ENCODE measurements at regions not wholly inside any gene's neighbourhood (a gene's known extent, or its start where the extent isn't known, plus 50 kb on each side); places are given as distances from the start of the nearest gene placed in this dataset.

- Histone ChIP-seq H3K36me3 (ENCODE audit: insufficient read depth) (no peaks in the 10 kb centered on the region), H3F3A (replicated peaks; ENCODE audit: low read depth) (no peaks in the 10 kb centered on the region), H3K4me3 (no peak overlapping the region), H2AFZ (no peak overlapping the region), H4K20me1 (replicated peaks; ENCODE audit: insufficient read depth) (no peaks in the 10 kb centered on the region), H3K9me2 (ENCODE audit: insufficient read depth) (no peaks in the 10 kb centered on the region), H3K79me2 (replicated peaks; ENCODE audit: insufficient read depth) (no peaks in the 10 kb centered on the region), H3K4me1 (ENCODE audit: insufficient read depth) (peaks cover 51% of the 10 kb centered on the region), H3K4me2 (peak overlapping the region; percentile 7), H3K27me3 (ENCODE audit: insufficient read depth) (no peaks in the 10 kb centered on the region), H3K27ac (ENCODE audit: low read depth) (no peak overlapping the region)
- no peaks in the 10 kb centered on the region; the same call in 2 of the 3 replicates for H3K36me3 Mint-ChIP-seq (ENCODE audit: low read depth)
- no peak for TF ChIP-seq ZNF462 (CRISPR knock-in tag; IDR thresholded peaks at IDR 0.05)
- no peak for TF ChIP-seq STAT1 (IDR thresholded peaks at IDR 0.05; ENCODE audit: unreplicated experiment)
- no peak for TF ChIP-seq EZH2phosphoT487 (IDR thresholded peaks at IDR 0.05; ENCODE audit: unreplicated experiment)
- TF ChIP-seq CTCF (conservative IDR thresholded peaks at IDR 0.05; ENCODE audit: low read depth in 2 of 2) = no peak
- TF ChIP-seq ZNF114 (CRISPR knock-in tag; IDR thresholded peaks at IDR 0.05) = no peak
- TF ChIP-seq ZNF331 (CRISPR knock-in tag; IDR thresholded peaks at IDR 0.05; ENCODE audit: low read depth) = no peak
- TF ChIP-seq REST (IDR thresholded peaks at IDR 0.05; ENCODE audit: unreplicated experiment) = no peak
- no peak for TF ChIP-seq ETS1 (IDR thresholded peaks at IDR 0.05)
- no peak for TF ChIP-seq JUNB (IDR thresholded peaks at IDR 0.05; ENCODE audit: unreplicated experiment)
- H3K9me3 Mint-ChIP-seq = no peaks in the 10 kb centered on the region
- peaks cover 1% of the 10 kb centered on the region for H3K27me3 Mint-ChIP-seq (ENCODE audit: insufficient read depth, low read depth, poor library complexity)
- ATAC-seq = no peak
- H3K4me3 Mint-ChIP-seq = no peak overlapping the region
- no peak for DNase-seq (ENCODE audit: low spot score)
- no peak overlapping the region for H3K27ac Mint-ChIP-seq
- peaks cover 46% of the 10 kb centered on the region for H3K4me1 Mint-ChIP-seq
Observed at GRCh38 chr2:63784461-63784860, 57.2 kb upstream of the UGP2 start.

All from GM23338 (cell line).